ENCODE measurements at regions not wholly inside any gene's neighbourhood (a gene's known extent, or its start where the extent isn't known, plus 50 kb on each side); places are given as distances from the start of the nearest gene placed in this dataset.

DNA sequence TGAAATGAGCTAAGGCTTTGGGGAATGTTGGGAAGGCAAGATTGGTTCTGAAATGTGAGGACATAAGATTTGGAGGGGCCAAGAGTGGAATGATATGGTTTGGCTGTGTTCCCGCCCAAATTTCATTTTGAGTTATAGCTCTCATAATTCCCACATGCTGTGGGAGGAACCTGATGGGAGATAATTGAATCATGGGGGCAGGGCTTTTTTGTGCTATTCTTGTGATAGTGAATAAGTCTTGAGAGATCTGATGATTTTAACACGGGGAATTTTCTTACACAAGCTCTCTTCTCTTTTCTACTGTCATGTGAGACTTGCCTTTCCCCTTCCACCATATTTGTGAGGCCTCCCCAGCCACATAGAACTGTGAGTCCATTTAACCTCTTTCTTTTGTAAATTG, 157.6 kb upstream of the C1QTNF7 start:
- no peak for FAIRE-seq
- no peak for ATAC-seq
- H3K4me3 ChIP-seq = no peak overlapping the region
- no peaks in the 10 kb centered on the region for H3K9me3 ChIP-seq
- DNase-seq = no peak
- intact Hi-C loops (cut with DNase I) = no loop called here
- H3K4me1 ChIP-seq = no peaks in the 10 kb centered on the region
- H3K27ac ChIP-seq = no peak overlapping the region
- H3K27me3 ChIP-seq = no peaks in the 10 kb centered on the region
- 65 to 76% methylated on average over 2 of the region's 2 CpGs for WGBS, 2 donors
- TF ChIP-seq, protein P1, sequence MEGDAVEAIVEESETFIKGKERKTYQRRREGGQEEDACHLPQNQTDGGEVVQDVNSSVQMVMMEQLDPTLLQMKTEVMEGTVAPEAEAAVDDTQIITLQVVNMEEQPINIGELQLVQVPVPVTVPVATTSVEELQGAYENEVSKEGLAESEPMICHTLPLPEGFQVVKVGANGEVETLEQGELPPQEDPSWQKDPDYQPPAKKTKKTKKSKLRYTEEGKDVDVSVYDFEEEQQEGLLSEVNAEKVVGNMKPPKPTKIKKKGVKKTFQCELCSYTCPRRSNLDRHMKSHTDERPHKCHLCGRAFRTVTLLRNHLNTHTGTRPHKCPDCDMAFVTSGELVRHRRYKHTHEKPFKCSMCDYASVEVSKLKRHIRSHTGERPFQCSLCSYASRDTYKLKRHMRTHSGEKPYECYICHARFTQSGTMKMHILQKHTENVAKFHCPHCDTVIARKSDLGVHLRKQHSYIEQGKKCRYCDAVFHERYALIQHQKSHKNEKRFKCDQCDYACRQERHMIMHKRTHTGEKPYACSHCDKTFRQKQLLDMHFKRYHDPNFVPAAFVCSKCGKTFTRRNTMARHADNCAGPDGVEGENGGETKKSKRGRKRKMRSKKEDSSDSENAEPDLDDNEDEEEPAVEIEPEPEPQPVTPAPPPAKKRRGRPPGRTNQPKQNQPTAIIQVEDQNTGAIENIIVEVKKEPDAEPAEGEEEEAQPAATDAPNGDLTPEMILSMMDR (IDR thresholded peaks at IDR 0.05) = no peak
- H3K36me3 ChIP-seq = no peaks in the 10 kb centered on the region

DNA sequence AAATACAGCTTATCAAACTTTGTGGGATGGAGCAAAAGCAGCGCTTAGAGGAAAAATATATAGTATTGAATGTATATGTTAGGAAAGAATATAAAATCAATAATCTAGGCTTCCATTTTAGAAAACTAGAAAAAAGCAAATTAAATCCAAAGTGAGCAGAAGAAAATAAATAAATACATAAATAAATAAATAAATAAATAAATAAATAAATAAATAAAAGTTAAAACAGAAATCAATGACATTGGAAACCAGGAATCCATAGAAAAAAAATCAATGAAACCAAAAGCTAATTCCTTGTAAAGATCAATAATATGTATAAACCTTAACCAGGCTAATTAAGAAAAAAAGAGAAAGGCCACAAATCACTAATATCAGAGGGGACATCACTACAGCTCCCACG, 141.8 kb upstream of the C1QTNF7 start:
- DNase-seq = no peak
- 87 to 93% methylated on average over 2 of the region's 2 CpGs for WGBS, 2 donors
- Histone ChIP-seq H3K27me3 (no peaks in the 10 kb centered on the region), H3K4me3 (no peak overlapping the region), H3K27ac (no peak overlapping the region), H3K36me3 (no peaks in the 10 kb centered on the region), H3K9me3 (no peaks in the 10 kb centered on the region), H3K4me1 (no peaks in the 10 kb centered on the region)
- ATAC-seq = no peak
- intact Hi-C loops (cut with DNase I) = no loop called here
- TF ChIP-seq, protein P1 (IDR thresholded peaks at IDR 0.05) = no peak
- FAIRE-seq = no peak

DNA sequence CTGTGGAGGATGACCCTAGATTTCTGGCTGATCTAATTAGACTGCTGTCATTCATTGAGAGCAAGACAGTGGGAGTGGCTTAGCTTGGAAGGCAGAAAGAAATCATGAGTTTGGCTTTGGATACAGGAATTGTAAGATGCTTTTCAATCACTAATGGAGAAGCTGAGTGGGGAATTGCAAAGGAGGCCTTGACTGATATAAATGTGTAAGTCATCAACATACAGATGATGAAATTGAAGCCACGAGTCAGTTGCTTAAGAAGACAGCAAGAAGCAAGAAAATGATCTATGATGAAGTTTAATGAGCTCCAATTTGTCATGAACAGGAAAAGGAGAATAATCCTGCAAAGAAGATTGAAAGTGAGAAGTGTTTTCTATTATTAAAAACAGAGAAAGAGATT, 136.7 kb upstream of the C1QTNF7 start:
- 40 to 49% methylated on average over 1 of the region's 1 CpG for WGBS, 2 donors
- ATAC-seq (no peak), FAIRE-seq (no peak), DNase-seq (no peak)
- Histone ChIP-seq H3K36me3 (no peaks in the 10 kb centered on the region), H3K27ac (no peak overlapping the region), H3K9me3 (no peaks in the 10 kb centered on the region), H3K27me3 (no peaks in the 10 kb centered on the region), H3K4me3 (no peak overlapping the region), H3K4me1 (no peaks in the 10 kb centered on the region)
- intact Hi-C loops (cut with DNase I) = no loop called here
- TF ChIP-seq, protein P1 (IDR thresholded peaks at IDR 0.05) = no peak

DNA sequence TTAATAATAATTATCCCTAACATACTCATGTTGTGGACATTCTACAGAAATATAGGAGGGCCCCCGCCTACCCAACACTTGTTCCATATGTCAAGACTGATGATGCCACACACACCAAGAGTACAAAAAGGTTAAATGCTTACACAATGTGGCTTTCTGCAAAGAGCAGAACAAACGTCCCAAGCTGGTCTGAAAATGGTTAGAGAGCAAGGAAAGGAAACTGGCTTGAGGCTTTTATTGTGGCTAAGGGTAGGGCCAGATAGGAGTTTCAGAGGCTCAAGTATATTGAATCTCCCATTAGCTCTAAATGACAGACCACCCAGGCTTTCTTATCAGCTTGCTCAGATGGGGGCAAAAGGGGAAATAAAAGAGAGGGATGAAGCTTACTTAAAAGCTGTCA, 134.1 kb upstream of the C1QTNF7 start:
- no peak for ATAC-seq
- intact Hi-C loops (cut with DNase I) = no loop called here
- WGBS, 2 donors = 46 to 47% methylated on average over 2 of the region's 2 CpGs

DNA sequence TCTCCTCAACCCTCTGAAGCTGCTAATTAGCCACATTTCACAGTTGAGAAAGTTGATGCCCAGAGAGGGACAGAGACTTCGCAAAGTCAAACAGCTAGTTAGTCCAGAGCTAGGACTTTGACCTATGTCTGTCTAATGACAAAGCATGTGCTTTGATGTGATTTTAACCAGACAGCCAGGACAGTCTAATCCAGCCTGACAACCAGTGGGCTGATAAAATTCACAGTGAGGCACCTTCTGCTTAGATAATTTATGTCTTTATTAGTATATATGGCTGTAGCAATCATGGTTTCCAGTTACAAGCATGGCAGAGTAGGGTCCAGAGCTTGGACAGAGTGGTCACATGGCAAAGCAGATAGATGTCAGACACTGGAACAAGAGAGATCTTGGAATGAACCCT, 133.6 kb upstream of the C1QTNF7 start:
- Histone ChIP-seq H3K27ac (no peak overlapping the region), H3K4me3 (no peak overlapping the region), H3K27me3 (no peaks in the 10 kb centered on the region), H3K4me1 (no peaks in the 10 kb centered on the region), H3K36me3 (no peaks in the 10 kb centered on the region), H3K9me3 (no peaks in the 10 kb centered on the region)
- 77 to 90% methylated on average over 1 of the region's 1 CpG for WGBS, 2 donors
- FAIRE-seq = no peak
- TF ChIP-seq, protein P1 (IDR thresholded peaks at IDR 0.05) = no peak
- DNase-seq = no peak
- intact Hi-C loops (cut with DNase I) = no loop called here
- ATAC-seq = no peak

More for the DNA sequence above, 134.1 kb upstream of the C1QTNF7 start:
- FAIRE-seq (no peak), DNase-seq (no peak)
- no peaks in the 10 kb centered on the region for H3K27me3 ChIP-seq
- TF ChIP-seq, protein P1 (IDR thresholded peaks at IDR 0.05) = no peak
- no peaks in the 10 kb centered on the region for H3K4me1 ChIP-seq
- no peak overlapping the region for H3K27ac ChIP-seq
- no peak overlapping the region for H3K4me3 ChIP-seq
- H3K36me3 ChIP-seq = no peaks in the 10 kb centered on the region
- no peaks in the 10 kb centered on the region for H3K9me3 ChIP-seq

Data from pancreas (tissue), 10 donors.